ENCODE measurements at regions not wholly inside any gene's neighbourhood (a gene's known extent, or its start where the extent isn't known, plus 50 kb on each side); places are given as distances from the start of the nearest gene placed in this dataset.
A peak's percentile ranks its signal among the peaks of the same experiment; 100 is the strongest.

GRCh38 chr5:54852007-54852406 is 133.4 kb downstream of the ESM1 start:
- no peak for DNase-seq (ENCODE audit: low read depth)

GRCh38 chr5:54851449-54851848 is 133.9 kb downstream of the ESM1 start:
- DNase-seq (ENCODE audit: low read depth) = no peak

GRCh38 chr5:54848581-54848980 is 136.8 kb downstream of the ESM1 start:
- no peak for DNase-seq (ENCODE audit: low read depth)

GRCh38 chr5:54845567-54845941 is 139.8 kb downstream of the ESM1 start:
- DNase-seq (ENCODE audit: low read depth) = no peak

- peak; percentile 57 for DNase-seq (ENCODE audit: low read depth)
These were observed 140.4 kb downstream of the ESM1 start for GRCh38 chr5:54844905-54845566.

- DNase-seq (ENCODE audit: low read depth) = no peak
These were observed 141.1 kb downstream of the ESM1 start for GRCh38 chr5:54844266-54844665.

- DNase-seq (ENCODE audit: low read depth) = no peak
These were observed 143.9 kb downstream of the ESM1 start for GRCh38 chr5:54841481-54841880.

GRCh38 chr5:54838843-54839242 is 146.6 kb downstream of the ESM1 start:
- no peak for DNase-seq (ENCODE audit: low read depth)

GRCh38 chr5:54837981-54838380 is 147.4 kb downstream of the ESM1 start:
- DNase-seq (ENCODE audit: low read depth) = no peak

GRCh38 chr5:54837093-54837492 is 148.3 kb downstream of the ESM1 start:
- no peak for DNase-seq (ENCODE audit: low read depth)

- no peak for DNase-seq (ENCODE audit: low read depth)
These were observed 149.7 kb downstream of the ESM1 start for GRCh38 chr5:54835647-54836046.

GRCh38 chr5:54834121-54834842 is 151.1 kb downstream of the ESM1 start:
- no peak for DNase-seq (ENCODE audit: low read depth)

GRCh38 chr5:54833590-54833989 is 151.8 kb downstream of the ESM1 start:
- DNase-seq (ENCODE audit: low read depth) = no peak

- no peak for DNase-seq (ENCODE audit: low read depth)
These were observed 152.5 kb downstream of the ESM1 start for GRCh38 chr5:54832858-54833257.

- peak; percentile 66 for DNase-seq (ENCODE audit: low read depth)
These were observed 153.3 kb downstream of the ESM1 start for GRCh38 chr5:54832045-54832444.

GRCh38 chr5:54831233-54831632 is 154.2 kb downstream of the ESM1 start:
- DNase-seq (ENCODE audit: low read depth) = no peak

GRCh38 chr5:54829676-54830535 is 155.5 kb downstream of the ESM1 start:
- DNase-seq (ENCODE audit: low read depth) = no peak

GRCh38 chr5:54829102-54829501 is 156.3 kb downstream of the ESM1 start:
- DNase-seq (ENCODE audit: low read depth) = no peak

- no peak for DNase-seq (ENCODE audit: low read depth)
These were observed 157.2 kb downstream of the ESM1 start for GRCh38 chr5:54828151-54828550.

GRCh38 chr5:54825005-54825404 is 160.4 kb downstream of the ESM1 start:
- no peak for DNase-seq (ENCODE audit: low read depth)

GRCh38 chr5:54823006-54823405 is 162.4 kb downstream of the ESM1 start:
- DNase-seq (ENCODE audit: low read depth) = no peak

GRCh38 chr5:54822324-54822687 is 163.1 kb downstream of the ESM1 start:
- no peak for DNase-seq (ENCODE audit: low read depth)

Measured in fibroblast of the conjunctiva (primary cell).